Stimulated activated CD8-positive, alpha-beta memory T cell treated with anti-CD3 and anti-CD28 coated beads, Interleukin-7, amount 100 ng/mL, for 1 hour (primary cell): ENCODE measurements at regions not wholly inside any gene's neighbourhood (a gene's known extent, or its start where the extent isn't known, plus 50 kb on each side); places are given as distances from the start of the nearest gene placed in this dataset.

ENCODE experiments used
- DNase-seq, 2 donors: peaks; one replicate each; pipeline ENCODE4 v3.0.0-alpha.2; 2020; ENCODE audit warnings: low read depth in 2 of 2

DNA sequence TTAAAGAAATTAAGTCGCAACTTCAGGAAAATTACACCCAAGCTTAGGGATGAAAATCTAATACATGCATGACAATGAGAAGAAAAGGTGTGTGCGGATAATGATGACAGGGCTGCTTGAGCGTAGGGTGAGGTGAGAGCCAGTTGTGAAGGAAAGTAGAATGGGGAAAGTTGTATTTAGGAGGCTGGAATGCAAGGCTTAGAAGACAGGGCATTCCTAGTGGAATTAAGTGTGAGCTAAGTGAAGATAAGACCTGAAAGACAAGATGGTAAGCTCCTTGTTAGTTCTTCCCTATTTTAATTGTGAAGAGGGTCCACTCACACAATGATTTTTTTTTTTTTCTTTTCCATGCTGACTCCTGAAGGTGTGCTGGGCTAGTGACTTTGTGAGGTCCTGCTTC is 519.5 kb upstream of the SALL1 start:
- DNase-seq, result no peak

DNA sequence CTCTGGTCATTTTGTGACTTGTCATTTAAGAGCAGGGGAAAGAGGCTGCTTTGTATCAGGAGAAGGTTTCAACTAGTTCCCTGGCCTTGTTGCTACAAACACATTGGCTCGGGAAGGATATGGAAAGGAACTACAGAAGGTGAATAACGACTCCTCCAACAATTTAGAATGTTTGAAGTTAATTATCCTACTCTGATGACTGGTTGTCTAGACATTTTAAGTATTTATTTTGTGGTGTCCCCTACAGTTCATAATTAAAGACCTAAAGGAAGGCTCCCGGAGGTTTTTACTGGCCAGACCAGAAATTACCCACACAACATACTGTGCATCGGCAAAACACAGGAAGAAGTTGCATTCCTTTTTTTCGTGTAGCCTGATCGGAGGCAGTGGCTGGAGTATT is 515.8 kb upstream of the SALL1 start:
- DNase-seq, result no peak

- DNase-seq, result no peak
These were observed 515.0 kb upstream of the SALL1 start for GRCh38 chr16:51666074-51666473.

DNA sequence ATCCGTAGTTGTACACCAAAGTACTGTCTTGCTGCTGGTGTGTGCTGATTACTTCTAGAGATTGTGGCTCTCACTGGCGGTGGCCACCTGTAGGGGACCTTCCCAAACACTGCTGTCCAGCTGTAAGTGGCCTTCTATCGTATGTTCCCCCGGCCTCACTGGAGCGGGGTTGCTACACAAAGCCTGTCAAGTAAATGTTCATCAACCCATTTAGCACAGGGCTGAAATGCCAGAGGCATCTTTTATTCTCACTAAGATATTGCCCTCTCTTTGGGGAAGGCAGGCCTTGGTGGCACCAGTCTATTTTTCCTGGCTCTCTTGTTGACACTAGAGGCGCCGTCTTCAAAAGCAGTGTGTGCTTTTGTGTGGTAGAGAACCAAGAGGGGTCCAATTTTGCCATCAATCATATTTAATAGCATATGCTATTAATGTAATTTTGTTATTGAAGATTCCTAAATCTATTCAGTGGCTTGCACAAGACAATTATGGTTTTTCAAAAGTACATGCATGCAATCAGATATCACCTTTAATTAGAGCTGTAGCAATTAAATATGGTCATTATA is 514.4 kb upstream of the SALL1 start:
- DNase-seq, result no peak

DNA sequence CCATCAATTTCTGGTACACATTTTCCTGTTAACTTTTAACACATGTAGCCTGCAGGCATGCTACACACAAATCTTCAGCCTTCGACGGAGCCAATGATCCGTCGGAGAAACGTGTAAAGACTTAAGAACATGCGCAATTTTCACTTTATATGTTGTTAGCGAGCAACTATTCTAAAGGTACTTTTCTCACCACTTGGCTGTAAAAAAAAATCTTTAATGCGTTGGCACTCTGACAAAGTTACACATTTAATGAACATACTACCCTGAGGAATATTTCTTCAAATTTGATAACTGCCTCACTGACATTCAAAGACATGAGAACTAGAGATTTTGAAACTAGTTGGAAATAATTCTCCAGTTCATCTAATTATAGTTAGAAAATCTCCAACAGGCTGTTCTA is 507.5 kb upstream of the SALL1 start:
- DNase-seq, result no peak

- DNase-seq, result no peak
These were observed 506.8 kb upstream of the SALL1 start for GRCh38 chr16:51657848-51658247.

DNA sequence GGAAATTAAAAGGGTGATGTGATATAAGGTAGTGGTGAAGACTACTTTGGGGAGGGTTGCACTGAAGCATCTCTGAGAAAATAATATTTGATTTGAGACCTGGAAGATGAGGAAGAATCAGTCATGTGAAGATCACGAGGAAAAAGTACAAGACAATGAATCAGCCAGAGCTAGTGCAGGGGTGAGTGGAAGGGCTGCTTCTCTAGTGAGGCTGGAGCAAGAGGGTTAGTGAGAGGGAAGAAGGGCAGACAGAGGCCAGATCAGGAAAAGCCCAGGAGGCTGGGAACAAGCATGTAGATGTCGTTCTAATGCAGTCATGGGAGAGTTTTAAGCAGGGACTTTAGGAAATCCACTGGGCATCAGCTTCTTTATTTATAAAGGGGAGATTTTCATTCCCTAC is 504.2 kb upstream of the SALL1 start:
- DNase-seq, result no peak

DNA sequence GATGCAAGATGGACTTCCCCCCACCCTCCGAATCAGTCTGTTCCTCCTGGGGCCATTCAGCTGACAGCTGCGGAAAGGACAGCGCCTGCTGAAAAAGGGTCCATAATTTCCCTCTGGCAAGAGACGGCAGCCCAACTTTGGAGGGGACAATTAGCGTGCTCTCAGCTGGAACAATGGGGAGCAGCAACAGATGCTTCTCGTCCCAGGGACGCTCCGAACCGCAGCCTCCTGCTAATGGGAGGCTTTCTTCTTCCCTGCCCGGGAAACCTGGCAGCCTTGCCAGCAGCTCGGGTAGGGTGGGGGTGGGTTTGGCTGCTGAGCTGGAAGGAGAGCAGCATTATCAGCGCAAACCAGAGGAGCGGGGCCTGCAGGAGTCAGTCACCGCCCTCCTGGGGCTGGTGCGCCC is 500.0 kb upstream of the SALL1 start:
- no peak for DNase-seq

DNA sequence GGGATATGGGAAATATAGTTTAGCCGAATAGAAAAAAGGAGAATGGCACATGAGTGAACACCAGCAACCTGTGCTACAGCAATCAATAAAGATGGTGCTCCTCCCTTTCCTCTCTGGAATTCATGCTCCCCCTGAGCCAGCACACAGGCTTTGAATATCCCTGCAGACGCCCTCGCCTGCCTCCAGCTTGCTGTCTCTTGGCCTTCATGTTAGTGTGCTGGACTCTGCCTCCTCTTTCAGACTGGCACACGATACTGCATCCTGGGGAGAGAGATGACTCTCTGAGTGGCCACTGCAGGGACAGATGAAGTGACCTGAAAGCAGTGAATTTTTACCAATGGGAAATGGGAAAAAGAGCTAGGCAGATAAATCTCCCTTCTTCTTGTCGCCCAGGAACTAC is 498.6 kb upstream of the SALL1 start:
- no peak for DNase-seq

GRCh38 chr16:51648526-51648925 is 497.5 kb upstream of the SALL1 start:
- DNase-seq, result no peak

DNA sequence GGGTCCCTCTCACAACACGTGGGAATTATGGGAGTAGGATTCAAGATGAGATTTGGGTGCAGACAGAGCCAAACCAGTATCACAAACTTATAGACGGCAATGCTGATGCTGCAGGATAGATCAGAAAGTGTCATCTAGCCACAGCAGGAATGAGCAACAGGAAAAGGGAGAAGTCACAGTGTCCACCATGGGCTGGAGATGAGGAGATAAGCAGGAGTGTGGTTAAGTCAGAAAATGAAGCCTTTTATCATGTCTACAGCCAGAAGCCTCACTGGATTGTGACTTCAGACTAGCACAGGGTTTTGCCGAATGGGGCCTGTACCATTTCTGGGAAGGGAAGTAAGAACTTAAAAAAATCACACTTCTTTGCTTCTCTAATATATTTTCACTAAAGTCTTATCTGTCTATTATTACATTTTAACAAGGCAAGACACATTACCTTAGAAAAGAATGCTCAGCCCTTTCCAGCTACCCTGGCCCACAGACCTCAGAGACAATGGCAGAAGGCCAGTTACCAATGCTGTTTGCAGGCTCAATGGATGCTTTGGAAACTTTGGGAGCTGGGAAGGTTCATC is 490.2 kb upstream of the SALL1 start:
- DNase-seq, result no peak

- DNase-seq, result no peak
These were observed 489.1 kb upstream of the SALL1 start for GRCh38 chr16:51640196-51640595.

GRCh38 chr16:51638339-51639135 is 487.5 kb upstream of the SALL1 start:
- DNase-seq, result no peak

- DNase-seq, result no peak
These were observed 486.7 kb upstream of the SALL1 start for GRCh38 chr16:51637770-51638094.

DNA sequence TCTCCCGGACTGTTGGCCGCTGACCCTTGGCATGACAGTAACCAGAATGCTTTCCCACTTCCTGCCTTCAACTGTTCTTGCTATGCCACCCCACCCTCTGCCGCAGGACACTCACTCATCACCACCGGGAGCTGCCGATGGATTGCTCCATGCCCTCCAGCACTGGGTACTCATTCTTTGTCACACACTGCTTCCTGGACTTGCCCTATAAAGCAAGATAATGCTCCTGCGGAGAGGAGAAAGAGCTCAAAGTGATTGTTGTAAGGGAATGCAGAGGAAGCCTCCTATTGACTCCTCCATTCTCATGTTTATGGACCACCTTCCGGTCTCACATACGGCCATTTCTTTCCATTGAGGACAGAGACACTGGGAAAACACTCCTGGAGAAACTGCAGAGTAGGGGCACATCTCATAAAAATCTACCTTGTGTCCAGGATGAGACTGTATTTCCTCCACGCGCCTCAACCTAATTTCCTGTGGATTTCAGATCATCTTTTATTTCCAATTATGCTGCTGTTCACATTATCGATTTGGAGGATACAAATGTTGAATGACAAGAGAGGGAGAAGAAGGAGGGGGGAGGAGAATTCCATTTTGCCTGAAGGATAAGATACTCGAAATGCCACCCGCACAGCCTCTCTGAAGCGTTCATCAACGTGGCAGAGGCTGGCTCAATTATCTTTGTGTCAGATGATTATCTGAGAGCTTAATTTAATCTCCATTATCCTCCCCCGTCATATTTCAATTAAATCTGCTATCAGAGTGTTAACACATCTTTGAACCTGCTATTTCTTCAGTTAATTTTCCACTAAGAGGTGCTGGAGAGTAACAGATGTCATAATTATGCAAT is 486.1 kb upstream of the SALL1 start:
- no peak for DNase-seq

- DNase-seq, result no peak
These were observed 484.1 kb upstream of the SALL1 start for GRCh38 chr16:51635181-51635580.

DNA sequence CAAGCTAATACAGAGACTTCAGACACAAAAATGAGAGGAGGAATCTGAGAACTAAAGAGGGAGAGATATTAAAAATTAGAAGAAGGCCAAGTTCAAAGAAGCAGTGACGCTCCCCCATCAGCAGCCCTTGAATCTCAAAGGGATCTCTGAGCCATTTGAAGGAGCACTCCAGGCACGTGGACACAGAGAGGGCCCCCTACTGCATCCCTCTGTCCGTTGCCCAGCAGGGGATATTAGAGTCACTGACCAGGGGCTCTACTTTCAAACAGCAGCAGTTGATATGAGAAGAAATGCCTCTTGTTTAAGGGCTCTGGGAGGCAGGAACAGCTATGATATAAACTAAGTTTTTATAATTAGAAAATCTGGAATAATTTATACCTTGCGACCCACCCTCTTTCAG is 479.0 kb upstream of the SALL1 start:
- DNase-seq, result no peak

GRCh38 chr16:51629576-51629975 is 478.5 kb upstream of the SALL1 start:
- no peak for DNase-seq

DNA sequence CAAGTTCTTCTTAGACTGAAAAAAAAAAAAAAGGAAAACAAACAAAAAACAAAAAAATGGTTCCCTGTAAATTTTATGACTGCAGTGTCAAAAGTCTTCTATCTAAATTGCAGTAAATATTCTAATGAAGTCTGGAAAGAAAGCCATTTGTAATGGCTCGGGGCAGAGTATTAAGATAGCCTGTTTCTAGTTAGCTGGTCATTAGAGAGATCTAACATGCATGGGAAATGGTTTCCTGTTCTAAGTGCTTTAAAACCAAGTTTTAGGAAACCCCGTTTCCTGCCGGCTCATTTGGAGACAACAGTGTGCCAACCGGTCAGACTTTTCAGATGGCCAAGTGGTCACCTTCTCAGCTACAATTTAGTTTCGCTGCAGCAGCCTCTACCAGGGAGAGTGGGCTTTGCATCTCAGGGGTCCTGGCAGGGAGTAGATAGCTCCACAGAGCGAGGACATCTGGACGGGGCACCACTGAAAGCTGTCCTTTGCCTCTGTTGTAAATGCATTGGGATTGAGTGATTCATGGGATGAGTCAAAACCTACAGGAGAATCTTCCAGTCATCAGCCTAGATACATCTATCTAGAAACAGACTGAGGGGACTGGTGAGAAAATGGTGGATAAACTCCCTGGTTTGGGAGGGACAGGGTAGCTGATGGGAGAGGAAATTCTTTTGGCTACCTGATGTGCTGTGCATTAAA is 473.2 kb upstream of the SALL1 start:
- DNase-seq, result no peak

GRCh38 chr16:51621610-51622009 is 470.5 kb upstream of the SALL1 start:
- DNase-seq, result no peak

DNA sequence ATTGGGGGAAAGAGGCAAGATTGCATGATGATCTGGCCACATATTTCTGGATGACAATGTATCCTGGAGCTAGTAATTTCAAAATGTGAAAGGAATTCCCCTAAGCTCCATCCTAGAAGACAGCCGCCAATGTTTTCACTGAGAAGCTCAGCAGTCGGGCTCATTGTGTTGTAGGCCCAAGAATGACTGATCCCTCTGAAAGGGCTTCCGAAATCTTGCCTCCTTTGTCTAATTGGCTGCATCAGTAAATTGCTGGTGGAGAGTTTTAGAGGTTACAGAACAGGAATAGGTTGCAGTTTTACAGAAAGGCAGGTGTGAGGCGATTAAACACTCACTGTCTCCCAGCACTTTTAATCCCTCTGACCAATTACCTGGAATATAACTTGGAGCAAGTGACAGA is 464.1 kb upstream of the SALL1 start:
- DNase-seq, result no peak

DNA sequence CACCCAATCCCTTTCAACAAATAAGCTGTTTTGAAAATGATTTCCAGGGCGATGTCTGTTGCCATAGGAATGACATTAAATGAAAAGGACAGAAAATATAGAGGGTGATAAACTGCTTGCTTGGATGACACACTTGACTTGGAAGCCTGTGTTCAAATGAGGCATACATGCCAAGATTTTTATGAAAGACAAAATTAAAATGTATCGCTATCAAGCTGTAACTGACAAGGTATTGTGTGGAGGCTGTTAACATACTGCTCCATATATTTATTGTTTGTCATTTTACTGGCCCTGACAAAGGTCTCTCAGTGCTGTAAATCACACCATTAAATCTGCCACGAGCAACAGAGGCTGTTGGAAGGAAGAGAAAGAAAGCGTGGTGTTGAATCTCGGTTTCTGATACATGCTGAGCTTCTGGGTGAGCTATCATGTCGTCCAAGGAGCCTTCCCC is 456.2 kb upstream of the SALL1 start:
- no peak for DNase-seq
